RKO (cell line): ENCODE measurements at regions not wholly inside any gene's neighbourhood (a gene's known extent, or its start where the extent isn't known, plus 50 kb on each side); places are given as distances from the start of the nearest gene placed in this dataset.
"Not testable (repeated sequence)": the region's sequence is repeated elsewhere in the genome, so short reads cannot be mapped to it uniquely, and the experiment has no call there.

ENCODE experiments used
- DNase-seq: peaks from one replicate; pipeline ENCODE4 v3.0.0-alpha.2; 2016; ENCODE audit warnings: low spot score

GRCh38 chr4:36601864-36602495 is 320.6 kb downstream of the DTHD1 start:
- no peak for DNase-seq

- DNase-seq = no peak
Observed at GRCh38 chr4:36609661-36610060, 328.2 kb downstream of the DTHD1 start.

GRCh38 chr4:36610628-36611027 is 329.2 kb downstream of the DTHD1 start:
- DNase-seq = no peak

DNA sequence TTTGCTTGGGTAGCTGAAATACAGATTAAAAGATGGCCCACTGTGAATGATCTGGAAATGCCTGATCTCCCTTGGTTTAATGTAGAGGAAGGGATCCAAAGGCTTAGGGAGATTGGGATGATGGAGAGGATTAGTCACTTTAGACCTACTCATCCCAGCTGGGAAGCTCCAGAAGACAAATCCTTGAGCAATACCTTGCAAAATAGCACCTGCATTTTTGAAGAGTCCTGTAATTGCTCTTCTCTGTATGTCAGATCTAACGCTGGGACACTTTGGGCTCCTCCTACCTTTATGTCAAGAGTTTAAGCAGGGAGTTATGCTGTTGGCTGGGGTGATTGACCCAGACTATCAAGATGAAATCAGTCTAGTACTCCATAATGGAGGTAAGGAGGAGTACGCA is 331.7 kb downstream of the DTHD1 start:
- not testable (repeated sequence) for DNase-seq

DNA sequence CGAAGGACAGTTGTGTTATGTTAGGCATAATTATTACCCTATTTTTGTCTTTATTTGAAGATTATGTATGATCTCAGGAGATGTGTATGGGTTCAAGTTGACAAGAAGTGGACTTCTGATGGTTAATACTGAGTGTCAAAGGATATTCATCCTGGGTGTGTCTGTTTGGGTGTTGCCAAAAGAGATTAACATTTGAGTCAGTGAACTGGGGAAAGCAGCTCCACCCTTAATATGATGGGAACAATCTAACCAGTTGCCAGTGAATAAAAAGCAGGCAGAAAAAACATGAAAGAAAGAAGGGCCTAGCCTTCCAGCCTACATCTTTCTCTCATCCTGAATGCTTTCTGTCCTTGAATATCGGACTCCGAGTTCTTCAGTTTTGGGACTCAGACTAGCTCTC is 332.6 kb downstream of the DTHD1 start:
- DNase-seq = no peak

DNA sequence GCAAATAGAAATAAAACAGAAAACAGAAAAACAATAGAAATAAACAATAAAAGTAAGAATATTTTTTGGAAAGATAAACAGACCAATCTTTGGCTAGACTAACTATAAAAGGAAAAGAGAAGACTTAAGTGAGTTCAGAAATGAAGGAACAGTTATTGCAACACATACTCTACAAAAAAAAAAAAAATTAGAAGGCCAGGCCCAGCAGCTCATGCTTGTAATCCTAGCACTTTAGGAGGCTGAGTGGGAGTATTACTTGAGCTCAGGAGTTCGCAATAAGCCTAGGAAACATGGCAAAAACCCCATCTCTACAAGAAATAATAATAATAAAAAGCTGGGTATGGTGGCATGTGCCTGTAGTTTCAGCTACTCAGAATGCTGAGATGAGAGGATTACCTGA is 336.7 kb downstream of the DTHD1 start:
- DNase-seq = no peak

DNA sequence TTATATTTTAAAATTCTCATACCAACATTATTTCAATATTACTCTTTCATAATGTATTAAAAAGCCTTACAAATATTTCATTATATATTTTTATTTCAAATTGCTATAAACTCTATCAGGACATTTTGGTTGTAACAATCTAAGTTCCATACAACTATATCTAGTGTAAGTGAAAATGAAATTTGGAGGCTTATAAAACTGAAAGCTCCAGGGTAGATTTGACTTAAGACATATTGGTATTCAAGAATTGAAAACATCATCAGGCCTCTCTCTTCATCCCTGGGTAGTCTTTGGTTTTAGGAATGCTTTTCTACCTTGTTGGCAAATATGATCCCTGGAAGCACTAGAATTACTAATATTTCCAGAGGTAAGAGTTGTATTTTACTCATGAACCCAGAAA is 342.6 kb downstream of the DTHD1 start:
- no peak for DNase-seq

- no peak for DNase-seq
Observed at GRCh38 chr4:36638273-36638811, 356.9 kb downstream of the DTHD1 start.

- DNase-seq = no peak
Observed at GRCh38 chr4:36640876-36641275, 359.5 kb downstream of the DTHD1 start.

GRCh38 chr4:36651253-36651652 is 369.8 kb downstream of the DTHD1 start:
- peak; percentile 14 for DNase-seq

DNA sequence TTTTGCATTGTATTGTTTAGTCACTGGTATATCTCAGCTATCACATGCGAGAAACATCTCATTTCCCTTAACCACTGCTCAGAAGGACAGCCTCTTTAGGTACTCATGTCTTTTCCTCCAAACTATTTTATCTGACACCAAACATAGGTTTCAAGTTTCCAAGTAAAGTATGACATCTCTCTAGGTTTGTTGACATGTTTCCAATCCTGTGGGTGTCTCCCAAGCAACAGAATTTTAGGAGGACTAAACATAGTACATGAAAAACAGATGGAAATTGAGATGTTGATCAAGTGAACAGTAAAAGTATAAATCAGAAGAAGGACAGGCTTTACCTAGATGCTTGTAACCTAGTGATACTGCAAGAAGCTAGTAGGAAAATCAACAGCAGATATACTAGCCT is 371.4 kb downstream of the DTHD1 start:
- DNase-seq = no peak

- peak; percentile 2 for DNase-seq
Observed at GRCh38 chr4:36665985-36666527, 384.6 kb downstream of the DTHD1 start.

GRCh38 chr4:36675436-36675835 is 394.0 kb downstream of the DTHD1 start:
- DNase-seq = no peak

DNA sequence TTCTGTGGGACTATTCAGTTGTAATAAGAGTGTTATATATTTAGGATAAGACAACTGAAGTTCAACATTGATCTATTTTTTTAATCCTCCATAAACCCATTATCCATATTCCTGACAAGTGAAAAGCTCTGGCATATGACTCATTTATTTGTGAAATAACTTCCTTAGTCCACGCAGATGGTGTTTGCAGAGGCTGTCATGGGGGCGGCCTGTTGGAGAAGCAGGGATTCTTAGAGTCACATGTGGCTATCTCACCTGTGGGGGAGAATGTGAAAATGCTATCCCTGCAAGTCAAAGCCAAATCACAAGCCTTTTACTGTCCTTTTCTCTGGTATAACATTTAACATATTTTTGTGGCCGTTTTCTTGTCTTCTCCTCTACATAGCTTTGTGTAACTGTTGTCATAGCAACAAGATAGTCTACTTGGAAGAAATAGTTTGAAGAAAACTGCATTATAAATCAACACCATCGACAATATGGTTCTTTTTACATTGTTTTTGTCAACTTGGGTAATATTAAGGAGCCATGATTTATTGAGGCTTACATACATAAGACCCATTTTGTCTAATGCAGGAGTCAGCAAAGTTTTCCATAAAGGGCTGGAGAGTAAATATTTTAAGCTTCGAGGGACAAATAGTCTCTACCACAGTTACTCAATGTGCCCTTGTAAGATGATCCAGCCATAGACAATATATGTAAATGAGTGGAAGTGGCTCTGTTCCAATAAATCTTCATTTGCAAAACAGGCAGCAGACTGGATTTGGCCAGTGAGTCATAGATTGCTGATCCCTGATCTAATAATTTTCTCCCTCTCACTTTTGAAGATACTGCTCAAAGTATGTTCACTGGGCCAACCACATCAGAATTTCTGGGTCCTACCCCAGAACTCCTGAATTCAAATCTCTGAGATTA is 395.0 kb downstream of the DTHD1 start:
- no peak for DNase-seq

DNA sequence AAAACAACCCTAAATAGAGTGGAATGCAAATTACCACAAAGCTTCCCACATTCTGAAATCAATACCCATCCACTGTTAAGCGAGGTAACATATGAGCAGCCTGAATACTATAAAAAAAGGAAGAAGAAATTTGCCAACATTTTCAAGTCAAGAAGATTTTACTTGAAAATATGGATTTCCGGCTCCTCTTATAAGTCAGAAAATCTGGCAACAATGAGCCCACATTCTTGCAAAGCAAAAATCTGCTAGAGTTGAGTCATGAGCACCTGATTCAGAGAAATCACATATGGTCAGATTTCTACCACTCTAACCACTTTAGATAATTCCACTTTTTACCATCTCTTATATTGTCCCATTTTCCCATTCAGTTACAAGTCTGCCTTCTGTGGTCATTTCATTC is 395.7 kb downstream of the DTHD1 start:
- no peak for DNase-seq

DNA sequence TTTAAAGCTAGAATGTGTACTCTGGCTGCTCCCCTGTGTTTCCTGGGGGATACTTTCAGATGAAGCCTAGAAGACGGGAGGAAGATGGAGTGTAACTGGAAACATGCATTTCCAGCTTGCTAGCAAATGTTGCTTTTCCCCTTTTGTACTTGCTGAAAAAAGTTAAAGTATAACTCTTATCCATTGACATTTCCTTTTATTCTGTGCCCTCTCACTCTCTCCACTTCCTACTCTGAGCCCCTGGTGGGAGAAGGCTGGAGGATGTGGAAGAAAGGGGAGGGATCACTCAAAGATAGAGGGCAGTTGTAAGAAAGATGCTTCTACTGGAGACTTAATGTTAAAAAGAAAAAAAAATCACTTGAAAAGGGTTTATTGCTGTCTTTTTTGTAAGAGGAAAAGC is 396.5 kb downstream of the DTHD1 start:
- DNase-seq = no peak

GRCh38 chr4:36687681-36688080 is 406.3 kb downstream of the DTHD1 start:
- no peak for DNase-seq

- DNase-seq = no peak
Observed at GRCh38 chr4:36692586-36692985, 411.2 kb downstream of the DTHD1 start.

GRCh38 chr4:36702245-36702644 is 420.8 kb downstream of the DTHD1 start:
- DNase-seq = no peak

GRCh38 chr4:36704289-36704688 is 422.9 kb downstream of the DTHD1 start:
- no peak for DNase-seq

GRCh38 chr4:36709991-36710390 is 428.6 kb downstream of the DTHD1 start:
- no peak for DNase-seq

DNA sequence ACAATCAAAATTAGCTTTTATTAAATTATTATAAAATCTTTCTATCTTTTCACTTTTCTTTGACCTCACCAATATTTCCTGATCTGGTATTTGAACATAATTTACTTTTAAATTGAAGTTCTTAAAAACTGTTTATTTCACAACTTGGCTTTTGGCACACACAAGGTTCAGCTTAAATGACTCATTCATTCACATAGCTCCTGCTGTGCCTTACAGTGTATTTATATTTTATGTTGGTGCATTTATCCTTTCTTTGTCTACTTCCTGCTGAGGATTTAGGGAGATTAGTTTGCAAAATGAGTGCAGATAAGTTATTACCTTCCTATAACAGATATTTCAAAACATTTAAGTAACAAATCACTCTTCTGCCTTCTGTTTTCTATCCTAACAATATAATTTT is 430.6 kb downstream of the DTHD1 start:
- no peak for DNase-seq

DNA sequence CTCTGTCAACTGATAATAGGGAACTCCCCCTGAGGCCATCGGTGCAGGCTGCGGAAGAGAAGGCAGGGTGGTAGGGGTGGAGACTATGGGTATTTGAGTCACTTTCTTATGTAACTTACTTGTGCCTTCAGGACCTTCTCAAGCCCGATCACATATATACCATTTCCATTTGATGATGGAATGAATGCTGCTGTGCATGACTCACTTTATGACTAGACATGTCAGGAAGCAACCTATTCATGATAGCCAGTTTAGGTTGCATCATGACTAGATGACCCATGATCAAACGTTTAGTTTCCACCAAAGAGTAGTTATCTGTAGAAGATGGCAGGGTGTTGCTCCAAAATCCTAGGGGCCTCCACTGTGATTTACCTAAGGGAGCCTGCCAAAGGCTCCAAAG is 435.5 kb downstream of the DTHD1 start:
- DNase-seq = peak; percentile 32
